OCI-LY7 (cell line): ENCODE measurements at regions not wholly inside any gene's neighbourhood (a gene's known extent, or its start where the extent isn't known, plus 50 kb on each side); places are given as distances from the start of the nearest gene placed in this dataset.

ENCODE experiments used
- BruUV-seq: library from RNA; stranded (reverse); fragments of 400-500 nt; replicated peaks from 2 replicates; lab custom pipeline; 2021; lab: Mats Ljungman, UMichigan
- CTCF ChIA-PET: fragments of 300-600 bp; sonication (Branson Sonifier 250); formaldehyde crosslinking; loops from one replicate; lab custom pipeline; 2022; ENCODE audit warnings: antibody characterized with exemption; ENCODE audit not compliant: unreplicated experiment; lab: Charles Lee
- POLR2A ChIA-PET: fragments of 300-600 bp; sonication (Branson Sonifier 250); formaldehyde crosslinking; loops from one replicate; lab custom pipeline; 2022; ENCODE audit warnings: antibody characterized with exemption; lab: Charles Lee
- DNase-seq: peaks from one replicate; pipeline ENCODE4 v3.0.0-alpha.2; 2015; ENCODE audit warnings: low spot score
- H2AFZ ChIP-seq: fragments of 200-600 bp; sonication (generic), shearing (Covaris generic); 2 replicates; pipeline ENCODE4 v1.6.1; 2014; ENCODE audit warnings: mild to moderate bottlenecking, antibody characterized with exemption, low read length, moderate library complexity
- H3K27ac ChIP-seq: fragments of 200-600 bp; sonication (generic); 2 replicates; pipeline ENCODE4 v1.5.1; 2014; ENCODE audit warnings: mixed run types, low read depth, mild to moderate bottlenecking, moderate library complexity, low read length, inconsistent platforms; ENCODE audit not compliant: poor library complexity, severe bottlenecking
- H3K36me3 ChIP-seq: fragments of 200-600 bp; sonication (generic); 2 replicates; pipeline ENCODE4 v1.6.1; 2014; ENCODE audit warnings: mild to moderate bottlenecking, antibody characterized with exemption, low read length, moderate library complexity, mixed read lengths; ENCODE audit not compliant: insufficient read depth
- H3K4me1 ChIP-seq: fragments of 200-600 bp; sonication (generic); 2 replicates; pipeline ENCODE4 v1.5.1; 2014; ENCODE audit warnings: mild to moderate bottlenecking, low read length; ENCODE audit not compliant: insufficient read depth, poor library complexity, severe bottlenecking
- H3K4me2 ChIP-seq: fragments of 200-600 bp; sonication (generic); 2 replicates; pipeline ENCODE4 v1.6.1; 2014; ENCODE audit warnings: mild to moderate bottlenecking, low read length
- H3K4me3 ChIP-seq: fragments of 200-600 bp; sonication (generic); 2 replicates; pipeline ENCODE4 v1.5.1; 2014; ENCODE audit warnings: mild to moderate bottlenecking, low read depth, low read length; ENCODE audit not compliant: poor library complexity, severe bottlenecking
- H3K79me2 ChIP-seq: fragments of 200-600 bp; sonication (generic); 2 replicates; pipeline ENCODE4 v1.6.1; 2016; ENCODE audit warnings: low read depth, mild to moderate bottlenecking, low read length, moderate library complexity, mixed read lengths; ENCODE audit not compliant: insufficient read depth
- H3K9me2 ChIP-seq: fragments of 200-600 bp; sonication (generic); 2 replicates; pipeline ENCODE4 v1.6.1; 2016; ENCODE audit warnings: mild to moderate bottlenecking, low read length, mixed read lengths; ENCODE audit not compliant: insufficient read depth
- H3K9me3 ChIP-seq: fragments of 200-600 bp; sonication (generic); 2 replicates; pipeline ENCODE4 v1.6.1; 2014; ENCODE audit warnings: mild to moderate bottlenecking, mixed run types, low read length, mixed read lengths
- H4K20me1 ChIP-seq: fragments of 200-600 bp; sonication (generic); 2 replicates; pipeline ENCODE4 v1.6.1; 2014; ENCODE audit warnings: mild to moderate bottlenecking, antibody characterized with exemption, low read length, moderate library complexity, mixed read lengths; ENCODE audit not compliant: insufficient read depth
- EZH2phosphoT487 ChIP-seq: fragments of 200-600 bp; sonication (generic); IDR thresholded peaks from 2 replicates; pipeline ENCODE4 v1.6.1; 2018; ENCODE audit warnings: low read depth, borderline replicate concordance, mild to moderate bottlenecking, mixed run types, antibody characterized with exemption, low read length, moderate library complexity, mixed read lengths
- intact Hi-C: fragments of 100-400 bp; cut with micrococcal nuclease; formaldehyde crosslinking; loops from one replicate; pipeline ENCODE4 v1.10.0; 2022; ENCODE audit not compliant: unreplicated experiment
- TF ChIP-seq, protein P1 (sequence below): fragments of 200-600 bp; sonication (generic); conservative IDR thresholded peaks from 2 replicates; pipeline ENCODE4 v1.5.1; 2014; ENCODE audit warnings: mild to moderate bottlenecking, antibody characterized with exemption, low read length, moderate library complexity, mixed read lengths

DNA sequence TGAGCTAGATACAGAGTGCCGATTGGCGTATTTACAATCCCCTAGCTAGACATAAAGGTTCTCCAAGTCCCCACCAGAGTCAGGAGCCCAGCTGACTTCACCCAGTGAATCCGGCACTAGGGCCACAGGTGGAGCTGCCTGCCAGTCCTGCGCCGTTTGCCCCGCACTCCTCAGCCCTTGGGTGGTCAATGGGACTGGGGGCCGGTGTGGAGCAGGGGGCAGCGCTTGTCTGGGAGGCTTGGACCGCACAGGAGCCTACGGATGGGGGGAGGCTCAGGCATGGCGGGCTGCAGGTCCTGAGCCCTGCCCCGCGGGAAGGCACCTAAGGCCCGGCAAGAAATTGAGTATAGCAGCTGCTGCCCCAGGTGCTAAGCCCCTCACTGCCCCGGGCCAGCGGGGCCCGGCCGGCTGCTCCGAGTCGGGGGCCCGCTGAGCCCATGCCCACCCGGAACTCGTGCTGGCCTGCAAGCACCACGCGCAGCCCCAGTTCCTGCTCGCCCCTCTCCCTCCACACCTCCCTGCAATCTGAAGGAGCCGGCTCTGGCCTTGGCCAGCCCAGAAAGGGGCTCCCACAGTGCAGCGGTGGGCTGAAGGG lies 1113.8 kb upstream of the LRRTM3 start:
- BruUV-seq, result no TSS peak
- Histone ChIP-seq H2AFZ (no peak overlapping the region), H3K9me3 (no peaks in the 10 kb centered on the region), H4K20me1 (no peaks in the 10 kb centered on the region), H3K4me1 (no peaks in the 10 kb centered on the region), H3K79me2 (no peaks in the 10 kb centered on the region), H3K9me2 (no peaks in the 10 kb centered on the region), H3K4me2 (no peak overlapping the region), H3K27ac (no peak overlapping the region), H3K4me3 (no peak overlapping the region), H3K36me3 (no peaks in the 10 kb centered on the region)
- intact Hi-C loops, result no loop called here
- no peak for DNase-seq
- TF ChIP-seq EZH2phosphoT487, result no peak
- TF ChIP-seq, protein P1, sequence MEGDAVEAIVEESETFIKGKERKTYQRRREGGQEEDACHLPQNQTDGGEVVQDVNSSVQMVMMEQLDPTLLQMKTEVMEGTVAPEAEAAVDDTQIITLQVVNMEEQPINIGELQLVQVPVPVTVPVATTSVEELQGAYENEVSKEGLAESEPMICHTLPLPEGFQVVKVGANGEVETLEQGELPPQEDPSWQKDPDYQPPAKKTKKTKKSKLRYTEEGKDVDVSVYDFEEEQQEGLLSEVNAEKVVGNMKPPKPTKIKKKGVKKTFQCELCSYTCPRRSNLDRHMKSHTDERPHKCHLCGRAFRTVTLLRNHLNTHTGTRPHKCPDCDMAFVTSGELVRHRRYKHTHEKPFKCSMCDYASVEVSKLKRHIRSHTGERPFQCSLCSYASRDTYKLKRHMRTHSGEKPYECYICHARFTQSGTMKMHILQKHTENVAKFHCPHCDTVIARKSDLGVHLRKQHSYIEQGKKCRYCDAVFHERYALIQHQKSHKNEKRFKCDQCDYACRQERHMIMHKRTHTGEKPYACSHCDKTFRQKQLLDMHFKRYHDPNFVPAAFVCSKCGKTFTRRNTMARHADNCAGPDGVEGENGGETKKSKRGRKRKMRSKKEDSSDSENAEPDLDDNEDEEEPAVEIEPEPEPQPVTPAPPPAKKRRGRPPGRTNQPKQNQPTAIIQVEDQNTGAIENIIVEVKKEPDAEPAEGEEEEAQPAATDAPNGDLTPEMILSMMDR, result no peak
- CTCF ChIA-PET, result no interaction called here
- POLR2A ChIA-PET, result interaction anchor here (0.6 kb wide), 1 partner anchor 968 kb away, joined by 3 read pairs; no protein-coding TSS in a partner anchor

DNA sequence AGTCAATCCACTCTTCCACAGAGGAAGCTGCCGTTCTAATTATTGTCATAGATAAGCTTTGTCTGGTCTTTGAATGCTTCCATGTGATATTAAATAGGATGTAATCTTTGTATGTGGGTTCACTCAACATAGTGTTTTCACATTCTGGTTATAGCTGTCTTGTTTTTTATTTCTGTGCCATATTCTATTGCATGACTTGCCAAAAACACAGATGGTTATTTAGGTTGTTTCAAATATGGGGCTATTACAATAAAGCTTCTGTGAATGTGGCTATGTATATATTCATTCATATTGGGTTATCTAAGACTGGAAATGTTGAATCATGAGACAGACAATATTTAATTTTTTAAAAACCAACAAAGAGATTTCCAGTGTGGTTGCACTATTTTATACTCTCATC lies 1109.3 kb upstream of the LRRTM3 start:
- Histone ChIP-seq H3K4me1 (no peaks in the 10 kb centered on the region), H2AFZ (no peak overlapping the region), H3K9me3 (no peaks in the 10 kb centered on the region), H3K27ac (no peak overlapping the region), H3K36me3 (no peaks in the 10 kb centered on the region), H3K4me2 (no peak overlapping the region), H3K79me2 (no peaks in the 10 kb centered on the region), H3K9me2 (no peaks in the 10 kb centered on the region), H4K20me1 (no peaks in the 10 kb centered on the region), H3K4me3 (no peak overlapping the region)
- DNase-seq, result no peak
- ChIA-PET POLR2A (interaction anchor here (1.5 kb wide), 1 partner anchor 9 kb away, joined by 4 read pairs; no protein-coding TSS in a partner anchor), CTCF (interaction anchor here (0.5 kb wide), 1 partner anchor 14 kb away, joined by 3 read pairs; no protein-coding TSS in a partner anchor)
- no TSS peak for BruUV-seq
- TF ChIP-seq EZH2phosphoT487, result no peak
- TF ChIP-seq, protein P1, result no peak
- intact Hi-C loops, result no loop called here

GRCh38 chr10:65818990-65819389 lies 1106.8 kb upstream of the LRRTM3 start:
- H3K9me3 ChIP-seq, result no peaks in the 10 kb centered on the region
- H3K4me1 ChIP-seq, result no peaks in the 10 kb centered on the region
- no peak overlapping the region for H2AFZ ChIP-seq
- H3K27ac ChIP-seq, result no peak overlapping the region
- intact Hi-C loops, result no loop called here
- H3K9me2 ChIP-seq, result no peaks in the 10 kb centered on the region
- no peaks in the 10 kb centered on the region for H3K79me2 ChIP-seq
- ChIA-PET POLR2A (no interaction called here), CTCF (no interaction called here)
- no peak overlapping the region for H3K4me3 ChIP-seq
- no peak overlapping the region for H3K4me2 ChIP-seq
- TF ChIP-seq, protein P1, result no peak
- no peak for TF ChIP-seq EZH2phosphoT487
- no peaks in the 10 kb centered on the region for H4K20me1 ChIP-seq
- no TSS peak for BruUV-seq
- no peaks in the 10 kb centered on the region for H3K36me3 ChIP-seq
- no peak for DNase-seq
